Cardiac fibroblast (primary cell): ENCODE measurements at regions not wholly inside any gene's neighbourhood (a gene's known extent, or its start where the extent isn't known, plus 50 kb on each side); places are given as distances from the start of the nearest gene placed in this dataset.

Source experiments
- DNase-seq, 2 donors: peaks; one replicate each; pipeline versions ENCODE4 v3.0.0 to v3.0.0-alpha.2; 2010; ENCODE audit warnings: low read depth in 2 of 2
- H3K4me3 ChIP-seq, 2 donors: replicated peaks in 1 of 2; 1 replicate in 1 of 2; 2 replicates in 1 of 2; pipeline ENCODE4 v1.5.1; 2011; ENCODE audit warnings: low read depth in 2 of 2, low read length in 2 of 2, mild to moderate bottlenecking in 2 of 2, moderate library complexity in 1 of 2
- CTCF ChIP-seq: IDR thresholded peaks from one replicate; pipeline ENCODE4 v1.5.1; 2011; ENCODE audit warnings: low read depth, mild to moderate bottlenecking, low read length, inconsistent platforms

- no peak overlapping the region for H3K4me3 ChIP-seq
- DNase-seq = no peak
- TF ChIP-seq CTCF = no peak
Measured at GRCh38 chr9:26043431-26043830, 365.2 kb upstream of the TUSC1 start.

DNA sequence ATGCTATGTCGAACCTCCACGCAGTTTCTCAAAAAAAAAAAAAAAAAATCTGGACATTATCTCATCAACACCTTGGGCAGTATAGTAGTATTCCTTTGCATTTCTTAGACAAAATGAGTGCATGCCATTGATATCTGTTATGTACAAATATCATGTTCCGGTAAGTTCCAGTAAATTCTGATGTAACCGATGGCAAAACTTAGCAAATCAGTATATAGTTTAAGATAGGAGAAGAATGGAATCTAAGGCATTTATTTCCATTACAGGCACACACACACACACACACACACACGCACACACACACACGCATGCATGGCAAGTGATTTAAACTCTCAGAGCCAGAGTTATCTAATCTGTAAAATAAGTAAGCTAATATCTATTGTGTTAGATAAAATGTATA lies 356.5 kb upstream of the TUSC1 start:
- TF ChIP-seq CTCF = no peak
- peak; percentile 2 to 13 for DNase-seq
- H3K4me3 ChIP-seq = no peak overlapping the region

GRCh38 chr9:26033336-26033735 lies 355.1 kb upstream of the TUSC1 start:
- TF ChIP-seq CTCF = no peak
- DNase-seq = peak in 1 of 2 donors; percentile 1
- H3K4me3 ChIP-seq = no peak overlapping the region

- DNase-seq = no peak
- H3K4me3 ChIP-seq = no peak overlapping the region
- TF ChIP-seq CTCF = no peak
Measured at GRCh38 chr9:26026423-26027100, 348.3 kb upstream of the TUSC1 start.

DNA sequence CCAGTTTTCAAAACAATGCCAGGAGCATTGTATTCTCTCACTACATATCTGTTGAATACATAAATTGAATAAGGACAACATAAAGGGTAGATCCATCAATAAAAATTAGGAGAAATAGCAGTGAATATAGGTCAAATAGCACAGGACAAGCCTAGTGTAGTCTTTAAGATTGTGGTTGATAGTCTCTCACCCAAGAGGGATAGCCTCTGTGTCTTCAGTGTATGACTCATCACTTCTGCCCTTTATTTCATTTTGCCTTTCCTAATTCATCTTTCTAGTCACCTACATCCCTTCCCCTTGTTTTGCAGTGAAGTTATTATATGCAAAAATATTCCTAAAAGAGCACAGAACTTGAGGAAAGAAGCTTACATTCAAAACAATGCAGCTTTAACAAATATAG lies 335.0 kb upstream of the TUSC1 start:
- peak in 1 of 2 donors; percentile 5 for DNase-seq
- no peak overlapping the region for H3K4me3 ChIP-seq
- no peak for TF ChIP-seq CTCF

DNA sequence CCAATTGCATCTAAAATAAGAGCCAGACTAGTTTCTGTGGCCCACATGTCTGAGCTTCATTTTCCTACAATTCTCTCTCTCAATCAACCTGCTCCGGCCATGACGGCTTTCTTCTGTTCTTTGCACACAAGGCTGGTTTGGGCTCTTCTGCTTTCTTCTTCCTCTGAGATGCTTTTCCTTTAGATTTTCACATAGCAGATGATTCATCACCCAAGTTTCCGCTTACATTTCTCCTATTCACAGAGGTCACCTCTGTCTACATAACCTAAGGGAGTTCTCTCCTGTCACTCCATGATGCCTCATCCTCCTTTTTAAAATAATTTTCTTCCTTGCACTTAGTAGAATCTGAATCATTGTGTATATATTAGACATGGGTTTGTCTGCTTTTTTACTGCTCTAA lies 334.6 kb upstream of the TUSC1 start:
- no peak for TF ChIP-seq CTCF
- H3K4me3 ChIP-seq = no peak overlapping the region
- peak in 1 of 2 donors; percentile 47 for DNase-seq

DNA sequence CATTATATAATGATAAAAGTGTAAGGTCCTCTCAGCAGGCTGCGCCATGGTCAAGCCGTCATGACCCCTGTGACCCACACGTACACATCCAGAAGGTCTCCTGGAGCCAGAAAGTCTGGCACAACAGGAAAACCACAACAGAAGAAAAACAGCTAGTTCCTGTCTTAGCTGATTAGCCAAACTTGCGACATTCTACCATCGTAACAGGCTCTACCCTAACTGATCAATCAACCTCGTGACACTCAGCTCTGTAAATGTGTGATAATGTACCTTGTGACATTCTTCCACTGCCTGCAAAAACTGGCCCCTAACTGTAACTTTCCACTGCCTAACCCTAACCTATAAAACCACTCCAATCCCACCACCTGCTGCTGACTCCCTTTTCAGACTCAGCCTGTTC lies 316.4 kb upstream of the TUSC1 start:
- H3K4me3 ChIP-seq = no peak overlapping the region
- no peak for DNase-seq
- TF ChIP-seq CTCF = no peak
